T-helper 1 cell treated with Interleukin-12 subunit alpha and Interleukin-12 subunit beta and Interleukin-4 antibody, amounts not matched to agents 30 μg/mL and 1 μg/mL, for 36 hours (primary cell): ENCODE measurements at regions not wholly inside any gene's neighbourhood (a gene's known extent, or its start where the extent isn't known, plus 50 kb on each side); places are given as distances from the start of the nearest gene placed in this dataset.

Experiments
- H3K27ac Mint-ChIP-seq: one replicate; pipeline ENCODE4 v1.8.0; 2021; ENCODE audit warnings: mild to moderate bottlenecking, mixed read lengths
- H3K27me3 Mint-ChIP-seq: one replicate; pipeline ENCODE4 v1.8.0; 2021; ENCODE audit warnings: low read depth, mixed read lengths
- H3K36me3 Mint-ChIP-seq: one replicate; pipeline ENCODE4 v1.8.0; 2021; ENCODE audit warnings: low read depth, mixed read lengths
- H3K4me1 Mint-ChIP-seq: one replicate; pipeline ENCODE4 v1.8.0; 2021; ENCODE audit warnings: low read depth, mixed read lengths
- H3K4me3 Mint-ChIP-seq: one replicate; pipeline ENCODE4 v1.8.0; 2021; ENCODE audit warnings: mild to moderate bottlenecking, moderate library complexity, mixed read lengths
- H3K9me3 Mint-ChIP-seq: one replicate; pipeline ENCODE4 v1.8.0; 2021; ENCODE audit warnings: mixed read lengths

DNA sequence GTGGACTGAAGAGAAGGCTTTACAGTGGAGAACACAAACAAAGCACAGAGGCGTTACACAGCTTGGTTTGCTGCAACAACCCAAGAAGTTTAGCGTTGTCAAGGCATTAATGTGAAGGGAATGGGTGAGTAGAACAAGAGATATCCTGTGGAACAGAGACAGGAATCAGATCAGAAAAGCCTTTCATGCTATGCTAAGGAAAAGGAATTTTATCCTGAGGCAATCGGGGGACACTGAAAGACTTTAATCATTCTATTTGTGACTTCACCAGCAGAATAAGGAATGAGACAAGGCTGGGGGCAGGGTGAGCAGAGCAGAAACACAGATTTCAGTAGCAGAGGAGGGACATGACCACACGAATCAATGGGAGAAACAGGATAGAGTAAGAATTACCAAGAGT is 600.7 kb downstream of the IRS1 start:
- Mint-ChIP-seq H3K27me3 (no peaks in the 10 kb centered on the region), H3K4me1 (no peaks in the 10 kb centered on the region), H3K4me3 (no peak overlapping the region), H3K27ac (no peak overlapping the region), H3K36me3 (no peaks in the 10 kb centered on the region), H3K9me3 (no peaks in the 10 kb centered on the region)

DNA sequence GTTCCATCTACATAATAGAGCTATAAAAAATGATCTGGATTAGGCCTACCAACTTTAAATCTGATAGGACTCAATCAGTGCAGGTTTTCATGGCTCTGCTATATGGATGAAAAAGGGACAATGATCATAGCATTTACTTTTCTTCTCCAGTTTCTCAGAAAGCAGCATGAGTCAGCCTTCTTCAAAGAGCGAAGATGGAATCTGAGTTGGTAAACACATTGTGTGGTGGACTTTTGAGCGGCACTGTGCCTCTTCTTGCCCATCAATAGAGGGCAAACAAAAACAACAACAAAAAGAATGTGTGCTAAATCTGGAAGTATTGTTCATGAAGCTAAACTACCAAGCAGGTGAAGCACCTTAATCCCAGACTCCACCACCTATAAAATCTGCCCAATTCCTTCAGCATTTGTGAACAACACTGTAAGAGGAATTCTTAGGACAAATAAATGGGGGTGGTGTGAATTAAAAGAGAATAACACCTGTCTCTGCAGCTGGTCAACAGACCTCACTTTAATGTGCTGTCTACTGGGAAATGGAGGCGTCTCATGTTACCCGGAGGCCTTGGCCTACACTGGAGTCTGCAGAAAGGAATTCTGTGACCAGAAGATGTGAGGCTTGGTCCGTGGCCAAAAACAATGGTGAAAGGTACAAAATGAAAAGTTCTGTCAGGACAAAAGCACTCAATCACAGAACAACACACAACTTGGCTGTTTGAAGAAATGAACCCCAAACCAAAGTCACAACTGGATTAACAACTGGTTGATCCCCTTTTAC is 609.0 kb downstream of the IRS1 start:
- no peaks in the 10 kb centered on the region for H3K36me3 Mint-ChIP-seq
- H3K4me1 Mint-ChIP-seq = no peaks in the 10 kb centered on the region

DNA sequence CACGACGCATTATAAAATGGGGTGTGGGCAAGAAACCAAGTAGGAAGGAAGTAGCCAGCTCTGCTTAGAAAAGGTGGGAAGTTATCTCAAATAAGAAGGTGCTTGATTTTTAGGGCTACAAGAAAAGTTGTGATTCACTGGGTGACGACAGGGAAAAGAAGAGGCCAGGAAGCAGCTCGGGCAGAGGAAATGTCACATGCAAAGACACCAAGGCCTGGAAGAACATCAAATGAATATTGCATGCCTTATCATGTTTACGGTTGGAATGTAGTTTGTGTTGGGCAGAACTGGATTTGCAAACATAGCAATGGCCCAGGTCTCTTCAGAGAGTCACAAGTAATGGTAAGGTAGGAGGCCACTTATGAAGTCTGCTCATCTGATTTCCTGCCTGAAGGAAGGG is 610.6 kb downstream of the IRS1 start:
- Mint-ChIP-seq H3K4me1 (no peaks in the 10 kb centered on the region), H3K27me3 (no peaks in the 10 kb centered on the region), H3K9me3 (no peaks in the 10 kb centered on the region), H3K36me3 (no peaks in the 10 kb centered on the region), H3K27ac (no peak overlapping the region), H3K4me3 (no peak overlapping the region)

More for the DNA sequence above, 609.0 kb downstream of the IRS1 start:
- Mint-ChIP-seq H3K27me3 (no peaks in the 10 kb centered on the region), H3K4me3 (no peak overlapping the region), H3K9me3 (no peaks in the 10 kb centered on the region), H3K27ac (no peak overlapping the region)

DNA sequence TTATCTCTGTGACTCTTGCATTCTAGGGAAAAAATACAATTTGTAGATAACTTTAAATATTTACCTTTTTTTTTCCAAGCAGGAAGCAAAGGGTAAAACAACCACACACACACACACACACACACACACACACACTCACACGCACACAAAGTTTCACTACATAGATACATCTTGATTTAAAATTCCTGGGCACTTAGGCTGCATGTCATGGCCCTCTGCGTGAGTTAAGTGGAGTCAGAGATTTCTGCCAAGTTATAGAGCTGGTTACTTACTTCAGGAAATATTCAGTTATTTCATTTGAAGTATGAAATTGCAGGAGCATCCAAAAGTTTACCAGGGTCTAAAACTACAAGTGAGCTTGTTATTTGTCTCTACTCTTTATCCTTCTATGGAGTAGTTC is 612.0 kb downstream of the IRS1 start:
- H3K4me3 Mint-ChIP-seq = no peak overlapping the region
- no peaks in the 10 kb centered on the region for H3K4me1 Mint-ChIP-seq
- H3K9me3 Mint-ChIP-seq = no peaks in the 10 kb centered on the region
- no peak overlapping the region for H3K27ac Mint-ChIP-seq
- H3K27me3 Mint-ChIP-seq = no peaks in the 10 kb centered on the region
- H3K36me3 Mint-ChIP-seq = no peaks in the 10 kb centered on the region

DNA sequence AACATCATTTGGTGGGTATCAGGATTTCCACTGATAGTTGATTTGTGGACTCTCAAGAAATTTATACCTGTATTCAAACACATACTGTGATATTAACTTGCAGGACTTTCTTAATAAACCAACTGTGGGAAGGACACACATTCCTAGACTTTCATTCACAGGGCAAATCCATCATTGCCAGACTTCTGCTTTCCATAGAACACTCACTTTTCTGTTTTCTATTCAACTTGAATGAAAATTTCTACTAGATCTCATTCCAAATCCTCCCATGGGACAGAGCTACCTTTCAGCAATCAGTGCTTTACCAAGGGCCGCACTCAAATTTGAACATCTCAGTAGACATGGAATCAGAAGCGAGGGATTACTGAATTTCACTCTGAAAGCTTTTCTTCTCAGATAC is 612.5 kb downstream of the IRS1 start:
- H3K27me3 Mint-ChIP-seq = no peaks in the 10 kb centered on the region
- H3K36me3 Mint-ChIP-seq = no peaks in the 10 kb centered on the region
- no peak overlapping the region for H3K27ac Mint-ChIP-seq
- no peaks in the 10 kb centered on the region for H3K9me3 Mint-ChIP-seq
- no peak overlapping the region for H3K4me3 Mint-ChIP-seq
- H3K4me1 Mint-ChIP-seq = no peaks in the 10 kb centered on the region

DNA sequence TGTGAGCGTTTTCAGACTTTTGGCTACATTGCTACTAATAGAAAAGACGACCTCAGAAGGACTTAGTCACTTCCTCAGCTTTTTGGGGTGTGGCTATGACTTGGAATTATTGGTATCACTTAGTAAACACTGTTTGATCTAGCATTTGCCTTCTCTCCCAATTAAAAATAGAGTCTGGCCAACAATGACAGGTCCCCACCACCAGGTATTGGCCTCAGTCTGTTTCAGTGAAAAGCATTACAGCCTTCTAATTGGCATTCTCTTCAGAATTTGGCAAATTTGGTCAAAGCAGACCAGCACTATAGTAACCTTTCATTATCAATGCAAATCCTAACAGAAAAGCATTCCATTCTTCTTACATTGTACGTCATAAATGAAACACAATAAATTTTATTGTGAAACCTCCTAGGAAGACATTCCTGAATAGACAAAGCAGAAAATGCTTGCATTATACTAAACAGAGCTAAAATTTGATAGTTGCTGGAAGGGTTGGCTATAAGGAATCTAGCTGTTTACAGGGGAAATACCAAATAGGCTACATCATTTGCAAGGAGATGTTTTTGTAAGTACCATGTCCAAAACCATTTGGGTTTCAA is 613.9 kb downstream of the IRS1 start:
- no peaks in the 10 kb centered on the region for H3K9me3 Mint-ChIP-seq
- H3K27me3 Mint-ChIP-seq = no peaks in the 10 kb centered on the region
- no peaks in the 10 kb centered on the region for H3K36me3 Mint-ChIP-seq
- H3K27ac Mint-ChIP-seq = no peak overlapping the region
- no peak overlapping the region for H3K4me3 Mint-ChIP-seq
- H3K4me1 Mint-ChIP-seq = no peaks in the 10 kb centered on the region

DNA sequence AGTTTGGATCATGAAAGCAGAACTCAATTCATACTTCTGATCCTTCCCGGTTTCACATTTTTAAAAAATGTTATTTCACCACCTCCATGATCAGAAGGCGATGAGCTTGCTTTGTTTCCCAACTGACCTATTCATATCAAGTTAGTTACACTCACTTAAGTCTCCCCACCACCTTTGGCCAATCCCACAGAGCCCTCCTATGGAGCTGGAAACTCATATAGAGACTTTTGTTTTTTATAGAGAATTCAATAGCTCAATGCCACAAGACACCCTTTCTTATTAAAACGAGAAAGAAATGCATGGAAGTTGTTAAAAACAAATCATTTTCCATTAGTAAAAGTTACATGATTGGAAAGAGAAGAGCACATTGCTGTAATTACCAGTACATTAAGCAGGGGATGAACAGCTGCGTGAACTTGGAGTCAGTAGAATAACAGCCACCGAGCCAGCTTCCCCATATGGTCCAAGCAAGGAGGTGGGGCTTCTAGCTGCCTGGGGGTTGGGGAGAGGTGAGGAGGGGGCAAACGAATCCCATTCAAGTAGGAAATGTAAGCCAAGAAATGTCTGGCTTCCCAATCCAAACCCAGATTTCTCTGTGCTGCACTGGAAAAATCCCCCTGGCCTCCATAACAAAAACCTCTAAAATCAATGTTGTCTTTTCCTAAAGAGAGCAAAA is 614.5 kb downstream of the IRS1 start:
- H3K27me3 Mint-ChIP-seq = no peaks in the 10 kb centered on the region
- H3K36me3 Mint-ChIP-seq = no peaks in the 10 kb centered on the region
- H3K27ac Mint-ChIP-seq = no peak overlapping the region
- no peak overlapping the region for H3K4me3 Mint-ChIP-seq
- H3K4me1 Mint-ChIP-seq = no peaks in the 10 kb centered on the region
- no peaks in the 10 kb centered on the region for H3K9me3 Mint-ChIP-seq

DNA sequence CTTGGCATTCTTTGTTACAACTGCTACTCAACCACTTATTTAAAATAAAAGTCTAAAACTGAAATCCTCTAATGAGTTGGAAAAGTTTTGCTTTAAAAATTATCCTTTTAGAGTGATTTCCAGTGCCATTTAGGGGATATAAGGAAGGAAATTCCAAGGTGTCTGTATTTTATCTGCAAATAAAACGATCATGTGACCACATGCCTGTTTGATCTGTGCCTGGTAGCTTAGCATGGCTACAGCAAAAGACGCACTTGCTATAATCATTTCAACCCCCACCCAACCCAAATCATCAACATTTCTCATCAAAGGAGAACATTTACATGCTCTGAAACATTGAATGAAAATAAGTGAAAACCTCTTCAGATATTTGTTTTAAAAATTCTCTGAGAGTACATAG is 615.1 kb downstream of the IRS1 start:
- no peak overlapping the region for H3K4me3 Mint-ChIP-seq
- H3K36me3 Mint-ChIP-seq = no peaks in the 10 kb centered on the region
- H3K27me3 Mint-ChIP-seq = no peaks in the 10 kb centered on the region
- H3K9me3 Mint-ChIP-seq = no peaks in the 10 kb centered on the region
- H3K4me1 Mint-ChIP-seq = no peaks in the 10 kb centered on the region
- H3K27ac Mint-ChIP-seq = no peak overlapping the region

DNA sequence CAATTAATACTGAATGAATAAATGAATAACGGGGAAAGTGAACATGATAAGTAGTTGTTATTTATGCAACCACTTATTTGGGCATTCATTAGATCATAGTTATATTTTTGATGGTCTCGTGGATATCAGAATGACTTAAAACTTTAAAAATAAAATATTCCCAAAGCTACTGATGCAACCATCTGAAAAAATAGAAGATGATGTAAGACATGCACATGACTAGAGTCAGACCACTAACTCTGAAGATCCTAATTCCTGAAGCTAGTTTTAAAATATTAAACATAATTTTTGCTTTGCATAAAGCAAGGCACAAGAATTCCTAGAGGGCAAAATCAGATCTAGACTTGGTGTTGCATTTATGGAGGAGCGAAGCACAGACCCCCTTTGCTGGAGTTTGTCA is 616.1 kb downstream of the IRS1 start:
- no peaks in the 10 kb centered on the region for H3K36me3 Mint-ChIP-seq
- H3K27me3 Mint-ChIP-seq = no peaks in the 10 kb centered on the region

DNA sequence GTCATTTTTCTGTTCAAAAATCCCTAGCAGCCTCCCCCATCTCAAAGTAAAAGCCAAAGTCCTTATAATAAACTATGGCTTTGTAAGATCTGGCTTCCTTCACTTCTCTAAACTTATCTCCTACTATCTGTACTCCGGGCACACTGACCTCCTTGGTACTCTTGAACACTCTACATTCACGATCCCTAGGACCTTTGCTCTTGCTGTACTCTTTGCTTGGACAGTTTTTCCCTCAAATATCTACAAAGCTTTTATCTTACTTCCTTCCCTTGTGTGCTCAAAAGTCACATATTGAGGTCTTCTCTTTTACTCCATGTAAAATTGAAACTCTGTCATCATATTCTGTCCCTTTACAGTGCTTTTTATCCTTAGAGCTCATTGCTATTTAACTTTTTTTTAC is 616.6 kb downstream of the IRS1 start:
- Mint-ChIP-seq H3K27ac (no peak overlapping the region), H3K9me3 (peaks cover 6% of the 10 kb centered on the region), H3K4me1 (no peaks in the 10 kb centered on the region), H3K27me3 (no peaks in the 10 kb centered on the region), H3K36me3 (no peaks in the 10 kb centered on the region), H3K4me3 (no peak overlapping the region)

More for the DNA sequence above, 616.1 kb downstream of the IRS1 start:
- Mint-ChIP-seq H3K4me1 (no peaks in the 10 kb centered on the region), H3K9me3 (peaks cover under 1% of the 10 kb centered on the region), H3K4me3 (no peak overlapping the region), H3K27ac (no peak overlapping the region)

DNA sequence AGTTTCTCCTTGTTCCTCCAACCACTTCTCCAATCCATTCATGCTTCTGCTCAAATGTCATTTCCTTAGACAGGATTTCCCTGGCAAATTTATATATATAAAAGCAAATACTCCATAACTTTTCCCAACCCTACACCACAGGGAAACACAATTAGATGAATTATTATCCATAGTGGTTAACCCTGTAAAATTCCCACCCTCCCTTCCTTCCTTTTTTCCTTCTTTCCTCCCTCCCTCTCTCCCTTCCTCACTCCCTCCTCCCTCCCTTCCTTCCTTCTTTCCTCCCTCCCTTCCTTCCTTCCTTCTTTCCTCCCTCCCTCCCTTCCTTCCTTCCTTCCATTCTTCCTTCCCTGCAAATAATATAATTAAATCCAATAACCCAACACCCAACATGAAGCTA is 617.7 kb downstream of the IRS1 start:
- no peaks in the 10 kb centered on the region for H3K4me1 Mint-ChIP-seq
- peaks cover 6% of the 10 kb centered on the region for H3K9me3 Mint-ChIP-seq
- no peak overlapping the region for H3K4me3 Mint-ChIP-seq
- no peaks in the 10 kb centered on the region for H3K27me3 Mint-ChIP-seq
- no peak overlapping the region for H3K27ac Mint-ChIP-seq
- no peaks in the 10 kb centered on the region for H3K36me3 Mint-ChIP-seq

DNA sequence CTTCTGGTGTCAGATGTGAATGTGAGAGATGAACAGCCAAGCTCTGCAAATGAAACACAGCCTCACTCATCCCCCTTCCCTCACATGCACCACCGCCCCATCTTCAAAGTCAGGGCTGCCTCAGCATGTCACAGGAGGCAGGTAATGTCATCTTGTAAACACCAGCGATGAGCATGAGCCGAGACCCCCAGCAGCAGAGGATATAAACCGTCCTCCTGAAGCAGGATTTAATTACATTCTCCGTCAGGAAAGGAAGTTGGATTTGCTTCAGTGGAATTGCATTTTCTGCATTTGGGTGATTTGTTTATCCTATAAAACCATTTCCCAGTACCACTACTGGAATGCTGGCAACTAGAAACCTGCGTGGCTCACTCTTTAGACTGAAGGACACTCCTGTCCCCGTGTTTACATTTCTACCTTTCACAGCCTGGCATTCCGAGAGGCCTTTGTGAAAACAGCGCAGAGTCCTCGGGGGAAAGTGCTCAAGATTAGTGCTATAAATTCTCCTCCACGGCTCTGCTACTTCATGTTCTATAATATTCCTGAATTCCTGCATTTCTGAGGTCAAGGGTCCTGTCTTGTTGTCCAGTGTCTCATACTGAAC is 619.2 kb downstream of the IRS1 start:
- Mint-ChIP-seq H3K27me3 (no peaks in the 10 kb centered on the region), H3K36me3 (no peaks in the 10 kb centered on the region), H3K4me1 (no peaks in the 10 kb centered on the region), H3K9me3 (peaks cover 10% of the 10 kb centered on the region), H3K27ac (no peak overlapping the region), H3K4me3 (no peak overlapping the region)

DNA sequence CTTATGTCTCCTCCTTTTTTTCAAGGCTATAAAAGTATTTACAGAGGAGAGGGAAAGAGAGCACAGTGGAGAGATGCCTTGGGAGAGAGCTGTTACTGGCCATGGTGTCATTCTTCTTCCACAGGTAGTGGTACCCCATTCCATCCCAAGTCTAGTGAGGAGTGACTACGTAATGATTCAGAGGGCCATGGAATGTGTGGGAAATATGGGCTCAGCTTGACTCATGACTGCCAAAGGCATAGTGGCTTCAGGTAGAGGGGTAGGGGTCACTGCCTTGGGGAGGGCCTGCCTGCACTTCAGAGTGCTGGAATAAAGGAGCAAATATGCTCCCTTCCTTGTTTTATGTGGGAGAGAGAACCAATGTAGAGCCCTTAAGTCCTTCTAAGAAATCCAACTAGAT is 620.6 kb downstream of the IRS1 start:
- no peaks in the 10 kb centered on the region for H3K27me3 Mint-ChIP-seq
- H3K36me3 Mint-ChIP-seq = no peaks in the 10 kb centered on the region
- peaks cover 10% of the 10 kb centered on the region for H3K9me3 Mint-ChIP-seq
- no peaks in the 10 kb centered on the region for H3K4me1 Mint-ChIP-seq
- no peak overlapping the region for H3K4me3 Mint-ChIP-seq
- no peak overlapping the region for H3K27ac Mint-ChIP-seq

DNA sequence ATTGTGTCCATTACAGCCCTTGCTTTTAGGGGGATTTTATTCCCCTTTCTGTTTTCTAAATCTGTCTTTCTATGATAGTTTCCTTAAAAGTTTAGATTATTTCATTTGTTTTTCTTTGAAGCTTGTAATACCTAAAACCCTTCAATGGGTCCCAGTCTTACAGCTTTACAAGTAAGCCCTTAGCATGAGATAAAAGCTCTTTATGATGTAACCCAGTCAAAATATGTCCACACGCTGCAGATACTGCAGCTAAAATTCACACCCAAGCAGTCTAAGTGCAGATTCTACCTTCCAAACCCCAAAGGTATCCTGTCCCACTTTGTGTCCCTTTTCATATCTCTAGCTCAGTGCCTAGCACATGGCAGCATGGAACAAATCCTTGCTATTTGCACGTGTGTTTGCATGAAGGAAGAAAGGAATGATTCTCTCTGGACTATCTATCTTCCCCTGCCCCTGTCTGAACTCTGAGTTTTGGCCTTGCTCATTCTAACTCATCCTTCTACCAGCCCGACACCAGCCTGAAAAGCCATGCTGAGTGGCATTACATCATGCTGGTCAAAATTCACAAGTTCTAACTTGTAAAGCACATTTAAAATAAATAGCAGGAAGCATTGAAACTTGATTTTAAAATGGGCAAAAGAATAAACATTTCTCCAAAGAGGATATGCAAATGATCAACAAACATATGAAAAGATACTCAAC is 623.2 kb downstream of the IRS1 start:
- peaks cover 10% of the 10 kb centered on the region for H3K9me3 Mint-ChIP-seq
- H3K27ac Mint-ChIP-seq = no peak overlapping the region
- H3K27me3 Mint-ChIP-seq = no peaks in the 10 kb centered on the region
- H3K36me3 Mint-ChIP-seq = no peaks in the 10 kb centered on the region
- H3K4me1 Mint-ChIP-seq = no peaks in the 10 kb centered on the region
- no peak overlapping the region for H3K4me3 Mint-ChIP-seq
